GM19240 (cell line): ENCODE measurements at regions not wholly inside any gene's neighbourhood (a gene's known extent, or its start where the extent isn't known, plus 50 kb on each side); places are given as distances from the start of the nearest gene placed in this dataset.

Experiments used
- DNase-seq: peaks from one replicate; pipeline ENCODE4 v3.0.0; 2011; ENCODE audit warnings: low spot score; ENCODE audit not compliant: insufficient read length

- no peak for DNase-seq
Measured at GRCh38 chr1:56442290-56442877, 137.0 kb downstream of the PLPP3 start.

- DNase-seq: no peak
Measured at GRCh38 chr1:56441601-56442000, 137.8 kb downstream of the PLPP3 start.

- DNase-seq: no peak
Measured at GRCh38 chr1:56439610-56440264, 139.6 kb downstream of the PLPP3 start.

DNA sequence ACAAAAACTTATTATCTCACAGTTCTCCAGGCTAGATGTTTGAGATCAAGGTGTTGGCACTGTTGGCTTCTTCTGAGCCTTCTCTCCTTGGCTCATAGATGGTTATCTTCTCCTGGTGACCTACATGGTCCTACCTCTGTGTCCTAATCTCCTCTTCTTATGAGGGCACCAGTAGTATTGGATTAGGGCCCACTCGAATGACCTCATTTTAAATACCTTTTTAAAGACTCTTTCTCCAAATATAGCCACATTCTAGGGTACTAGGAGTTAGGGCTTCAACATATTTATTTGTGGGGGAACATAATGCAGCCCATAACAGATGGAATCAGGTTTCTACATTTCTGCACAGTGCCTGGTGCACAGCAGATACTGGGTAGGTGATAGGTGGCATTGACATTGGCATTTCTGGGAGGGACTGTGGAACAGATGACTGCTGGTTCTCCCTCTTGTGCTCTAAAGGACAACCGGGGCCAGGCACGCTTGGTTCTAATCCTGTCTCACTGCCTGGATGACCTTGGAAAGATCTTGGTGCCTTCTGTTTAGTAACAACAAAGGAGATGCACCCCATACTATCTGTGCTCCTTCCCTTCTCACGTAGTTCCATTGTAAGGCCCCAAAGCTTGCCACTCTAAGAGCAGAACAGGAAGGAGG is 140.3 kb downstream of the PLPP3 start:
- DNase-seq: no peak

GRCh38 chr1:56437959-56438358 is 141.4 kb downstream of the PLPP3 start:
- no peak for DNase-seq

GRCh38 chr1:56436912-56437417 is 142.4 kb downstream of the PLPP3 start:
- DNase-seq: no peak

DNA sequence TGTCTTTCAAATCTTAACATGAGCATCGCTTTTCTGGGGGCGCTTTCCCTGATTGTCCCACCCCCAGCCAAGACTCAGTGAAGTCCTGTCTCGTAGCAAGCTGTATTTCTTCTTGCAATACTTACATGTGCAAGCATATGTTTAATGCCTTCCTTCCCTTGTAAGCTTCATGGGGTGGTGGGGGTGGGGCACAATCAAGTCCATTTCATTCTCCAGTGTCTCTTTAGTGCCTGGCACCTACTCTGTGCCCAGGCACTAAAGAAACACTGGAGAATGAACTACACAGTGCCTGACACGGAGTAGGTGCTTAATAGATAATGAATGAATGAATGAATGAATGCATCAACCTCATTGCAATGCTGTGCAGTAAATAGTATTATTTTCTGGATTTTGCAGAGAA is 143.1 kb downstream of the PLPP3 start:
- DNase-seq: no peak

DNA sequence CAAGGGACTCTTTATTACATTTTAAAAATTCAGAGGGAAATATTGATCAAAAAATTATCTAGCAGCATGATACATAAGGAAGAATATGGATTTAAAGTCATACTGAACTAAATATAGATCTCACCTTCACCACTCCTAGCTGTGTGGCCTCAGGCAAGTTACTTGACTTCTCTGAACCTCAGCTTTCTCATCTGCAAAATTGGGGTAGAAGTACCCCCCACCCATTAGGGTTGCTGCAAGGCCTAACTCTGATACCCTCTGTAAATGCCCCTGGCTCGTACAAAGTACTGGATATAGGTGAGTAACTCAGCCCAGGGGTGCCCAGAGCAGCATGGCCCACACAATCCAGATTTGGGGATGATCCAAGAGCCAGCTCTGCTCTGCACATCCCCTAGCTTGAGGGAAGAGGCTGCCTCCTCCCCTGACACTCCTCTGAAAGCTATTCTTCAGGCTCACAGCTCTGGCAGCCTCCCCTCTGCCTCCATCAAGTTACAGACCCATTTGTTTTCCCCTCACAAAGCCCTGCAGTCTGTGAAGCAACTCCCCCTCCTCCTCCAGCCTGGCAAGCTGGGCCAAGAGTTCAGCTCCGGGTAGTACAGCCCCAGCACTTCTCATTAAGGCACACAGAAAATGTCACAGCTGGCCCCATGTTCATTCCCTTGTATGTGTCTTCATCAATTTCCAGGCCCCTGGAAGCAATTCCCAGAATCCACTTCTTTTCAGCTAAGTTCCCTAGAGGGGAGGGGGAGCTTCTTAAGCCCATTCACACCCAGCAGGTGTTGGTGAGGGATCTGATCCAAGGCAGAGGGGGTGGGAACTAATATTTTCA is 143.7 kb downstream of the PLPP3 start:
- no peak for DNase-seq

- DNase-seq: no peak
Measured at GRCh38 chr1:56434740-56435139, 144.6 kb downstream of the PLPP3 start.

DNA sequence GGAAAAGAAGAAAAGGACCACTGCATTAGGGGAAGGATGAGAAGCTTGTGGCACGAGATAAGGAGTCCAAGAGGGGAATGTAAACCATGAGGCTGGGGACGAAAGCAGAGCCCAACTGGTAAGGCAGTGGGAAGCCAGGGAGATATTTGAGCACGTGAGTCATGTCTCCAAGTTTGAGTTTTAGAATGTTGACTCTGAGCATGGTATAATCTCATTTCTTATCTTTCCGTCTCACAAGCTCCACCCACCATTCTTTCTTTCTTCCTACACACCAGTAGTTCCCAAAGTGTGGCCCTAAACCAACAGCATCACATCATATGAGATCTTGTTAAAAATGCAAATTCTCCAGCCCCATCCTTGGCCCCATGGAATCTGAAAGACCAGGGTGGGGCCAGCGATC is 145.3 kb downstream of the PLPP3 start:
- DNase-seq: no peak

DNA sequence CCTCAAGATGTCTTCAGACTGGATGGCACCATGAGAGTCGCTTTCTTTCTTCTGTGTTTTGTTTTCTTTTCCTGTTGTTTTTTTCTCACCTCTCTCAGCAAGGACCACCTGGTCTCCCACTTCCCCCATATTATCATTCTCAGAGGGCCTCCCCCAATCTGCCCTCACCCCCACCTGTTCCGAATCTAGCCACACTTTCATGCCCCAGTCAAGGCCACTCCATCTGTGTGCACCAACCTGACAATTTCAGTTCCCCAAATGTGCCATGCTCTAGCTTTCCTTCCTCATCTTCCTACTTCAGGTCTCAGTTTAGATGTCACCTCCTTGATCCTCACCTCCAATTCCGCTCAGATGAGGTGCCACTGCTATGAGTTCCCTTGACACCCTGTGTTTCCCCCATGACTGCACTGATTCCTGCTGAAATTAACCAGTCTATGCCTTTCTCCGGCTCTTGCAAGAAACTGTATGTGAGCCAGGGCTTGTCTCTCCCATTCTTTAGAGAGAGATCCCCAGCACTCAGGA is 146.2 kb downstream of the PLPP3 start:
- no peak for DNase-seq

GRCh38 chr1:56432166-56432971 is 147.0 kb downstream of the PLPP3 start:
- DNase-seq: no peak

DNA sequence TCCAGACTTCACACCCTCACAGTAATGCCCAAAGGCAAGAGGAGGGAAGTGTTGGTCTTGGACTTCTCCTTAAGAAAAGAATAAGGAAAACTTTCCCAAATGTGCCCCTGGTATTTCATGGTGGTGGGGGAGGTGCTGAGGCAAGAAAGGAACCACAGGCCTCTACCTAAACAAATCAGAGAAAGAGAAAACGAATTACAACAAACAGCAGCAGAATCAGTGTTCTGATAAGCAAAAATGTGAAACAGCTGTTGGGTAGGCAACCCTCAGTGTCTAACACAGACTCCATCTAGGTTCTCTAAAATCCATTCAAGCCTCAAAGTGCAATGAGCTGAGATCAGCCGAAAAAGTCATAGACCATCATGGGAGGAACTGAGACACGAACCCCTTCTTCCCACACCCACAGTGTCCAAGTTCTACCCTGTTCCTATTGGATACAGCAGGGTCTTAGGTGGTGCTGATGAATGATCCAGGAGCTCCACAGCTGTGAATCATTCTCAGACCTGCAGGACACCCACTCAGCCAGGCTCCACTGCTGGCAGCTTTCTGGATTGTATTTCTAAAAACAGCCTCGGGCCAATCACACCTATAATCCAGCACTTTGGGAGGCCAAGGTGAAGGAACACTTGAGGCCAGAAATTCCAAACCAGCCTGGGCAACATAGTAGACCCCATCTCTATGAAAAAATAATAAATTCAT is 149.1 kb downstream of the PLPP3 start:
- DNase-seq: no peak

- no peak for DNase-seq
Measured at GRCh38 chr1:56429288-56429687, 150.1 kb downstream of the PLPP3 start.

- DNase-seq: no peak
Measured at GRCh38 chr1:56426587-56427381, 152.6 kb downstream of the PLPP3 start.

GRCh38 chr1:56425494-56426037 is 153.8 kb downstream of the PLPP3 start:
- no peak for DNase-seq

- no peak for DNase-seq
Measured at GRCh38 chr1:56424744-56425493, 154.4 kb downstream of the PLPP3 start.

DNA sequence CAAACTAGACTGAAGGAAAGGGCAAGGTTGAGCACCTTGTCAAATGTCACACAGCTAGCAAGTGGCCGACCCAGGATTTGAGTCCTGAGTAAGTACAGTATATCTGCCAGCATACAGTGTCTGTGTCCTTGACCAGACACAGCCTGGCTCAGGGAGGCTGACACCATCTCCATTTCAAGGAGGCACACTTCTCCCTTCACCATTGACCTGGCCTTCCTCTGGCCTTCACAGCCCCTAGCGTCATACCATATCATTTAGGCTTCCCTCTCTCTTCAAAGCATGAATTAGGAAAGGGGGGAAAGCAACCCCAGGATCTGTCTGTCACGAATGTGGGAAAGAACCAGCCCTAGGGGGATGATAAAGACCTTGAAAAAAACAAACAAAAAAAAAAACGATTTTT is 155.6 kb downstream of the PLPP3 start:
- no peak for DNase-seq
